Chondrocyte (in vitro differentiated cells): ENCODE measurements at regions not wholly inside any gene's neighbourhood (a gene's known extent, or its start where the extent isn't known, plus 50 kb on each side); places are given as distances from the start of the nearest gene placed in this dataset.

Source experiments
- DNase-seq: peaks from one replicate; pipeline ENCODE4 v3.0.0; 2021; ENCODE audit warnings: mixed read lengths, low spot score
- H3K27ac Mint-ChIP-seq: one replicate; pipeline ENCODE4 v1.8.0; 2021; ENCODE audit warnings: mild to moderate bottlenecking, moderate library complexity, mixed read lengths; ENCODE audit not compliant: unreplicated experiment
- H3K27me3 Mint-ChIP-seq: 2 replicates; pipeline ENCODE4 v1.8.0; 2021; ENCODE audit warnings: low read depth, mixed read lengths
- H3K36me3 Mint-ChIP-seq: 2 replicates; pipeline ENCODE4 v1.8.0; 2021; ENCODE audit warnings: low read depth, mixed read lengths
- H3K4me1 Mint-ChIP-seq: 2 replicates; pipeline ENCODE4 v1.8.0; 2021; ENCODE audit warnings: low read depth, mild to moderate bottlenecking, mixed read lengths
- H3K4me3 Mint-ChIP-seq: one replicate; pipeline ENCODE4 v1.8.0; 2021; ENCODE audit warnings: mild to moderate bottlenecking, moderate library complexity, mixed read lengths; ENCODE audit not compliant: unreplicated experiment
- H3K9me3 Mint-ChIP-seq: 2 replicates; pipeline ENCODE4 v1.8.0; 2021; ENCODE audit warnings: low read depth, mixed read lengths
- TF ChIP-seq, protein P1 (sequence below): fragments of 200-600 bp; sonication (generic); IDR thresholded peaks from 2 replicates; pipeline ENCODE4 v1.5.0; 2021; ENCODE audit warnings: antibody characterized with exemption, mild to moderate bottlenecking, moderate library complexity

DNA sequence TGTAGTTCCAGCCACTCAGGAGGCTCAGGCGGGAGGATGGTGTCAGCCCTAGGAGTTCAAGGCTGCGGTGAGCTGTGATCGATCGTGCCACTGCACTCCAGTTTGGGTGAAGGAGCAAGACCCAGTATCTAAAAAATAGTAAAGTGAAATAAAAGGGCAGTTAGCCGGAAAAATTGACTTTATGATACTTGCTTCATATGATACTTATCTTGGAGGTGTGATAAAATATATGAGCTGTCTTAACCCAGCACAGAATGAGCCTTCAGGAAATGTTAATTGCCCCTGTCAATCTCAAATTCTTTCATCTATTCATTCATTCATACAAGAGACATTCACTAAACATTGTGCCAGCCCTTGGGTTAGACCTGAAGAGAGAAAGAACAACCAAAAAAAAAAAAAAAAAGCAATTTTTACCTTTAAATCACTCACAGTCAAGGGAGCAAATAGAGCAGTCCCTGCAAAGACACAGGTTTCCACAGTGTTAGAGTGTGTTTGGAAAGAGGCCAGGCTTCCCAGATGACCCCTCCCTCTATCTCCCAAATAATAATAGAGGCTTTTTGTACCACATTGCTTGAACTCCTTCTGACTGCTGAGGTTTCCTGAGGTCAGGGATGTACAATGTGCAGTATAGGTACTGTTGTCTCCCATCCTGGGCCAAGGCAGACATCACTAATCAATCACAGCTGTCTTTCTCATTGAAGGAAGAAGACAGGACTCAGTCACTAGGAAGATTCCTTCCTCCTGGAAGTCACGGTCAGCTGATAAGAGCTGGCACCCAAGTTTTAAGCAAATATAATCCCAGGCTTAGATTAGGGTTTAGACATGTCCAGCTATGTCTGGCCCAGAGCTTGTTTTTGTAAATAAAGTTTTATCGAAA, 454.6 kb downstream of the MIAT start:
- Mint-ChIP-seq H3K36me3 (no peaks in the 10 kb centered on the region), H3K27me3 (no peaks in the 10 kb centered on the region), H3K4me1 (peaks cover 93% of the 10 kb centered on the region), H3K4me3 (no peak overlapping the region), H3K9me3 (peaks cover 3% of the 10 kb centered on the region), H3K27ac (peak overlapping the region; percentile 96)
- DNase-seq, result no peak
- TF ChIP-seq, protein P1, sequence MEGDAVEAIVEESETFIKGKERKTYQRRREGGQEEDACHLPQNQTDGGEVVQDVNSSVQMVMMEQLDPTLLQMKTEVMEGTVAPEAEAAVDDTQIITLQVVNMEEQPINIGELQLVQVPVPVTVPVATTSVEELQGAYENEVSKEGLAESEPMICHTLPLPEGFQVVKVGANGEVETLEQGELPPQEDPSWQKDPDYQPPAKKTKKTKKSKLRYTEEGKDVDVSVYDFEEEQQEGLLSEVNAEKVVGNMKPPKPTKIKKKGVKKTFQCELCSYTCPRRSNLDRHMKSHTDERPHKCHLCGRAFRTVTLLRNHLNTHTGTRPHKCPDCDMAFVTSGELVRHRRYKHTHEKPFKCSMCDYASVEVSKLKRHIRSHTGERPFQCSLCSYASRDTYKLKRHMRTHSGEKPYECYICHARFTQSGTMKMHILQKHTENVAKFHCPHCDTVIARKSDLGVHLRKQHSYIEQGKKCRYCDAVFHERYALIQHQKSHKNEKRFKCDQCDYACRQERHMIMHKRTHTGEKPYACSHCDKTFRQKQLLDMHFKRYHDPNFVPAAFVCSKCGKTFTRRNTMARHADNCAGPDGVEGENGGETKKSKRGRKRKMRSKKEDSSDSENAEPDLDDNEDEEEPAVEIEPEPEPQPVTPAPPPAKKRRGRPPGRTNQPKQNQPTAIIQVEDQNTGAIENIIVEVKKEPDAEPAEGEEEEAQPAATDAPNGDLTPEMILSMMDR, result no peak

DNA sequence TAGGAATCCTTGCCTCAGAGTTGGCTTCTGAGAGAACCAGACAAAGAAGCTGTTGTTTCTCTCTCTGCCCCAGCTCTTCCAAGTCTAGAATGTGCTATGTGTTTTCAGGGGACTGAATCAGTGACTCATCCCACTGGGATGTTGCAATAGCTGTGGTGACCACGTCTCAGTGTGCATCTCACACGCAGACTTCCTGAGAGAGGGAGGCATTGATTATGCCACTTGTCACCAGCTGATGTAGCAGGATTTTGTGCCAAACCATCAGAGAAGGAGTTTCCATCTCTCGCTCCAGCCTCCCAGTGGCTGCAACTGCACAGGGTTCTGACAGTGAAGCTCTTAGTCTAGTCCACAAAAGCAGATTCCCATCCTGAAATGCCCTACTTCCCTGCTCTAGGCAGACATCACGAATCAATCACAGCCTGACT, 455.8 kb downstream of the MIAT start:
- no peaks in the 10 kb centered on the region for H3K36me3 Mint-ChIP-seq
- peaks cover 12% of the 10 kb centered on the region for H3K9me3 Mint-ChIP-seq
- H3K4me1 Mint-ChIP-seq, result peaks cover 93% of the 10 kb centered on the region
- TF ChIP-seq, protein P1, result peak; percentile 47
- DNase-seq, result no peak
- no peak overlapping the region for H3K4me3 Mint-ChIP-seq
- H3K27ac Mint-ChIP-seq, result peak overlapping the region; percentile 96
- H3K27me3 Mint-ChIP-seq, result no peaks in the 10 kb centered on the region

DNA sequence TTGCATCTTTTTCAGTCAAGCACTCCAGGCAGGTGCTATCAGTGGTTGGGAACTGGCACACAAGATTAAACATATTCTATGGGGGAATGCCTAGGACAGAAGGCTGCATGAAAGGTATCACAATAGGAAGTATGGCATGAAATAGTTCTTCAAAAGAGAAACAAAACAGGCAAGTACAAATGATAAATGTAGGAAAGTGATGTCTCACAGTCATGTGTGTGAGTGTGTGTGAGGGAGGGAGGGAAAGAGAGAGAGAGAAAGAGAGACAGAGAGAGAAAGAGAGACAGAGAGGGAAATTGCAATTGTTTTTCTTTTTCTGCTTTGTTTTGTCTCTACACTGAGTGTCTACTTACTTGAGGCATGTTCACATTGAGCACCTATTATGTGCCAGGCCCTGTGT, 456.3 kb downstream of the MIAT start:
- peak overlapping the region; percentile 96 for H3K27ac Mint-ChIP-seq
- peaks cover 90% of the 10 kb centered on the region for H3K4me1 Mint-ChIP-seq
- H3K4me3 Mint-ChIP-seq, result no peak overlapping the region
- H3K9me3 Mint-ChIP-seq, result peaks cover 12% of the 10 kb centered on the region
- no peaks in the 10 kb centered on the region for H3K27me3 Mint-ChIP-seq
- no peaks in the 10 kb centered on the region for H3K36me3 Mint-ChIP-seq
- DNase-seq, result no peak
- TF ChIP-seq, protein P1, result no peak

DNA sequence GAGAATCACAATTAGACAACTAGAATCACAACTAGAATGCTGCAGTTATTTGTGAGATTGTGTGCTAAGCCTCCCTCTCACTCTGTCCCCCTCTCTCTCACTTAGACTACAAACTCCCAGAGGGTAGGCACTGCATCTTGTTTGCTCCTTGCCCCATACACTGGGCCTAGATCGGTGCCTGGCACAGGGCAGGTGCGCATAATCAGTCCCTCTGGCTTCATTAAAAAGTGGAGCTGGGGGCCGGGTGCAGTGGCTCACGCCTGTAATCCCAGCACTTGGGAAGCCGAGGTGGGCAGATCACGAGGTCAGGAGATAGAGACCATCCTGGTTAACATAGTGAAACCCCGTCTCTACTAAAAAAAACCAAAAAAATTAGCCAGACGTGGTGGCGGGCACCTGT, 456.8 kb downstream of the MIAT start:
- Mint-ChIP-seq H3K36me3 (no peaks in the 10 kb centered on the region), H3K4me1 (peaks cover 86% of the 10 kb centered on the region), H3K4me3 (no peak overlapping the region), H3K27me3 (no peaks in the 10 kb centered on the region), H3K27ac (peak overlapping the region; percentile 96), H3K9me3 (peaks cover 12% of the 10 kb centered on the region)
- TF ChIP-seq, protein P1, result no peak
- DNase-seq, result no peak

DNA sequence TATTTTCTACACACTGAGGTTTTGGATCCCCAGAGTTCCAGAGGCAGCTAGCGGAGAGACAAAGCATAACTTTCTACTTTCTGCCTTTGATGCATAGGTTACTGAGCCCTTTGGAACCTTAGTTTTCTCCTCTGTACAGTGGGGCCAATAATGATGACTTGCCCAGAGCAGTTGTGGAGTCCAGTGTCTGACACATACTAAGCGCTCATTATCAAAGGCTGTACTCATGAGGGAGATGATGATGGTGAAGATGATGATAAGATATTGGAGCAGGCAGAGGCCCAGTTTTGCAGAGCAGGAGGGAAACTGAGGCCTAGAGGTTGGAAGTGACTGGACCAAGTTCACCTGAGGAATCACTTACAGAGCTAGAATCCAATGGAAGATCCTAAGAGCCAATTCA, 458.0 kb downstream of the MIAT start:
- no peak for DNase-seq
- no peak overlapping the region for H3K4me3 Mint-ChIP-seq
- peaks cover 73% of the 10 kb centered on the region for H3K4me1 Mint-ChIP-seq
- TF ChIP-seq, protein P1, result no peak
- peaks cover 12% of the 10 kb centered on the region for H3K9me3 Mint-ChIP-seq
- peak overlapping the region; percentile 91 for H3K27ac Mint-ChIP-seq
- H3K36me3 Mint-ChIP-seq, result no peaks in the 10 kb centered on the region
- no peaks in the 10 kb centered on the region for H3K27me3 Mint-ChIP-seq
